Retinal pigment epithelial cell (primary cell): ENCODE measurements at regions not wholly inside any gene's neighbourhood (a gene's known extent, or its start where the extent isn't known, plus 50 kb on each side); places are given as distances from the start of the nearest gene placed in this dataset.
A peak's percentile ranks its signal among the peaks of the same experiment; 100 is the strongest.

Experiments
- DNase-seq: peaks from one replicate; pipeline ENCODE4 v3.0.0-alpha.2; 2010; ENCODE audit warnings: low read depth
- H3K4me3 ChIP-seq: 2 replicates; pipeline ENCODE4 v1.5.1; 2011; ENCODE audit warnings: mild to moderate bottlenecking, low read length, control low read depth, moderate library complexity
- CTCF ChIP-seq: conservative IDR thresholded peaks from 2 replicates; pipeline ENCODE4 v1.5.1; 2011; ENCODE audit warnings: low read depth, low read length, control low read depth, inconsistent platforms

GRCh38 chr9:94159069-94159939, 75.0 kb downstream of the PTPDC1 start:
- H3K4me3 ChIP-seq: no peak overlapping the region
- no peak for DNase-seq
- no peak for TF ChIP-seq CTCF

GRCh38 chr9:94160594-94161501, 76.6 kb downstream of the PTPDC1 start:
- TF ChIP-seq CTCF: peak; percentile 15
- no peak overlapping the region for H3K4me3 ChIP-seq
- DNase-seq: no peak

GRCh38 chr9:94161673-94162072, 77.4 kb downstream of the PTPDC1 start:
- no peak for DNase-seq
- no peak for TF ChIP-seq CTCF
- no peak overlapping the region for H3K4me3 ChIP-seq

- no peak for TF ChIP-seq CTCF
- DNase-seq: no peak
- no peak overlapping the region for H3K4me3 ChIP-seq
These were observed 80.7 kb downstream of the PTPDC1 start for GRCh38 chr9:94164806-94165549.

GRCh38 chr9:94165592-94166235, 81.5 kb downstream of the PTPDC1 start:
- H3K4me3 ChIP-seq: peak overlapping the region; percentile 30
- peak; percentile 95 for DNase-seq
- TF ChIP-seq CTCF: no peak

- DNase-seq: peak; percentile 97
- TF ChIP-seq CTCF: no peak
- H3K4me3 ChIP-seq: peak overlapping the region; percentile 90
These were observed 82.1 kb downstream of the PTPDC1 start for GRCh38 chr9:94166236-94166975.
